Right lobe of liver (tissue), 4 donors: ENCODE measurements at regions not wholly inside any gene's neighbourhood (a gene's known extent, or its start where the extent isn't known, plus 50 kb on each side); places are given as distances from the start of the nearest gene placed in this dataset.

Experiments
- POLR2A ChIP-seq: fragments of 450-650 bp; IDR thresholded peaks from one replicate; pipeline ENCODE4 v1.6.1; 2017; ENCODE audit warnings: antibody characterized with exemption, mild to moderate bottlenecking
- TF ChIP-seq, protein P1 (sequence below), 4 donors: fragments of 200-600 bp in 3 of 4; fragments of 450-650 bp in 1 of 4; IDR thresholded peaks; one replicate each; pipeline versions ENCODE4 v1.5.1 to v1.8.0; 2016 to 2022; ENCODE audit warnings: antibody characterized with exemption in 4 of 4, mild to moderate bottlenecking in 2 of 4
- donor health status: DM: no; HTN: no; CAD: no.
- donor health status: DM: no; HTN: no; CAD: no.
- donor health status: DM: no; HTN: yes; CAD: no.

DNA sequence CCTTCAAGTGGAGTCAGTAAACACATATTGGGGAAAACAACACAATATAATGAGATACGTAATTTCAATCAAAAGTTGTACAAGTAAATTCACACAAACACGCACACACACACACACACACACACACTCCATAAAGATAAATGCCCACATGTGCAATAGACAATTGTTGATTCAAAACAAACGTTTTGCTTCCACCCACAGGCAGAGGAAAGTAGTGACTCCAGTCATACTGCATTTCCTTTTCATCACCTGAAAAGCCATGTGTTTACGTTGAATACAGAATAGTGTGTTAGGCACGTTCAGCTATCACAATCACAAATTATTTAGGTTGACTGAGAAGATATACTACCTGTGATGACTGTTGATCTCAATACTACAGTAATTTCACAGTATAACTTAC lies 443.8 kb upstream of the MANEA start:
- no peak for TF ChIP-seq POLR2A
- TF ChIP-seq, protein P1, sequence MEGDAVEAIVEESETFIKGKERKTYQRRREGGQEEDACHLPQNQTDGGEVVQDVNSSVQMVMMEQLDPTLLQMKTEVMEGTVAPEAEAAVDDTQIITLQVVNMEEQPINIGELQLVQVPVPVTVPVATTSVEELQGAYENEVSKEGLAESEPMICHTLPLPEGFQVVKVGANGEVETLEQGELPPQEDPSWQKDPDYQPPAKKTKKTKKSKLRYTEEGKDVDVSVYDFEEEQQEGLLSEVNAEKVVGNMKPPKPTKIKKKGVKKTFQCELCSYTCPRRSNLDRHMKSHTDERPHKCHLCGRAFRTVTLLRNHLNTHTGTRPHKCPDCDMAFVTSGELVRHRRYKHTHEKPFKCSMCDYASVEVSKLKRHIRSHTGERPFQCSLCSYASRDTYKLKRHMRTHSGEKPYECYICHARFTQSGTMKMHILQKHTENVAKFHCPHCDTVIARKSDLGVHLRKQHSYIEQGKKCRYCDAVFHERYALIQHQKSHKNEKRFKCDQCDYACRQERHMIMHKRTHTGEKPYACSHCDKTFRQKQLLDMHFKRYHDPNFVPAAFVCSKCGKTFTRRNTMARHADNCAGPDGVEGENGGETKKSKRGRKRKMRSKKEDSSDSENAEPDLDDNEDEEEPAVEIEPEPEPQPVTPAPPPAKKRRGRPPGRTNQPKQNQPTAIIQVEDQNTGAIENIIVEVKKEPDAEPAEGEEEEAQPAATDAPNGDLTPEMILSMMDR (IDR thresholded peaks at IDR 0.05): peak; percentile 30 to 73 (median 50)
